ENCODE measurements at regions not wholly inside any gene's neighbourhood (a gene's known extent, or its start where the extent isn't known, plus 50 kb on each side); places are given as distances from the start of the nearest gene placed in this dataset.

GRCh38 chr4:3671571-3672464 is 94.4 kb upstream of the ADRA2C start:
- H3K27me3 ChIP-seq (replicated peaks; ENCODE audit: control insufficient read depth, insufficient read depth, low read length), result no peaks in the 10 kb centered on the region
- no peak for TF ChIP-seq CTCF (IDR thresholded peaks at IDR 0.05; ENCODE audit: insufficient read depth in 1 of 2, low read depth in 1 of 2, low read length in 1 of 2, severe bottlenecking in 1 of 2, unreplicated experiment in 1 of 2)
- no peak overlapping the region for H3K4me3 ChIP-seq (ENCODE audit: low read depth, low read length)
- ChIA-PET CTCF (no interaction called here), POLR2A (no interaction called here)
- intact Hi-C loops (cut with micrococcal nuclease; ENCODE audit: unreplicated experiment), result no loop called here
- peaks cover 30% of the 10 kb centered on the region for H3K9me3 ChIP-seq
- Mint-ChIP-seq H3K9me3 (ENCODE audit: unreplicated experiment) (peaks cover 14% of the 10 kb centered on the region), H3K27ac (ENCODE audit: unreplicated experiment) (peak overlapping the region; percentile 91), H3K36me3 (ENCODE audit: insufficient read depth, unreplicated experiment) (peaks cover 7% of the 10 kb centered on the region), H3K27me3 (ENCODE audit: insufficient read depth, unreplicated experiment) (no peaks in the 10 kb centered on the region), H3K4me3 (ENCODE audit: unreplicated experiment) (peak overlapping the region; percentile 43), H3K4me1 (ENCODE audit: low read depth, unreplicated experiment) (peaks cover 26% of the 10 kb centered on the region)
- BruUV-seq (replicated peaks), result no TSS peak
- DNase-seq, result peak; percentile 70 to 80
- peaks cover 19% of the 10 kb centered on the region for H3K4me1 ChIP-seq
- no peaks in the 10 kb centered on the region for H3K36me3 ChIP-seq (ENCODE audit: control insufficient read depth, insufficient read depth, low read length)

GRCh38 chr4:3670521-3671519 is 95.4 kb upstream of the ADRA2C start:
- no TSS peak for BruUV-seq (replicated peaks)
- H3K4me1 Mint-ChIP-seq (ENCODE audit: low read depth, unreplicated experiment), result peaks cover 20% of the 10 kb centered on the region
- H3K27me3 ChIP-seq (replicated peaks; ENCODE audit: control insufficient read depth, insufficient read depth, low read length), result no peaks in the 10 kb centered on the region
- no peak overlapping the region for H3K4me3 Mint-ChIP-seq (ENCODE audit: unreplicated experiment)
- H3K36me3 Mint-ChIP-seq (ENCODE audit: insufficient read depth, unreplicated experiment), result peaks cover 7% of the 10 kb centered on the region
- no peaks in the 10 kb centered on the region for H3K27me3 Mint-ChIP-seq (ENCODE audit: insufficient read depth, unreplicated experiment)
- peaks cover 30% of the 10 kb centered on the region for H3K9me3 ChIP-seq
- H3K4me3 ChIP-seq (ENCODE audit: low read depth, low read length), result no peak overlapping the region
- H3K4me1 ChIP-seq, result peaks cover 19% of the 10 kb centered on the region
- ChIA-PET POLR2A (no interaction called here), CTCF (no interaction called here)
- peaks cover 14% of the 10 kb centered on the region for H3K9me3 Mint-ChIP-seq (ENCODE audit: unreplicated experiment)
- H3K36me3 ChIP-seq (ENCODE audit: control insufficient read depth, insufficient read depth, low read length), result no peaks in the 10 kb centered on the region
- DNase-seq, result no peak
- intact Hi-C loops (cut with micrococcal nuclease; ENCODE audit: unreplicated experiment), result no loop called here
- no peak for TF ChIP-seq CTCF (IDR thresholded peaks at IDR 0.05; ENCODE audit: insufficient read depth in 1 of 2, low read depth in 1 of 2, low read length in 1 of 2, severe bottlenecking in 1 of 2, unreplicated experiment in 1 of 2)
- peak overlapping the region; percentile 91 for H3K27ac Mint-ChIP-seq (ENCODE audit: unreplicated experiment)

GRCh38 chr4:3669553-3669949 is 96.6 kb upstream of the ADRA2C start:
- ChIA-PET CTCF (no interaction called here), POLR2A (no interaction called here)
- no peak overlapping the region for H3K4me3 Mint-ChIP-seq (ENCODE audit: unreplicated experiment)
- Histone ChIP-seq H3K4me1 (peaks cover 19% of the 10 kb centered on the region), H3K9me3 (peaks cover 30% of the 10 kb centered on the region), H3K27me3 (replicated peaks; ENCODE audit: control insufficient read depth, insufficient read depth, low read length) (no peaks in the 10 kb centered on the region), H3K36me3 (ENCODE audit: control insufficient read depth, insufficient read depth, low read length) (no peaks in the 10 kb centered on the region), H3K4me3 (ENCODE audit: low read depth, low read length) (no peak overlapping the region)
- no peaks in the 10 kb centered on the region for H3K27me3 Mint-ChIP-seq (ENCODE audit: insufficient read depth, unreplicated experiment)
- intact Hi-C loops (cut with micrococcal nuclease; ENCODE audit: unreplicated experiment), result no loop called here
- BruUV-seq (replicated peaks), result no TSS peak
- peaks cover 7% of the 10 kb centered on the region for H3K36me3 Mint-ChIP-seq (ENCODE audit: insufficient read depth, unreplicated experiment)
- no peak overlapping the region for H3K27ac Mint-ChIP-seq (ENCODE audit: unreplicated experiment)
- H3K4me1 Mint-ChIP-seq (ENCODE audit: low read depth, unreplicated experiment), result peaks cover 20% of the 10 kb centered on the region
- no peak for DNase-seq
- no peak for TF ChIP-seq CTCF (IDR thresholded peaks at IDR 0.05; ENCODE audit: insufficient read depth in 1 of 2, low read depth in 1 of 2, low read length in 1 of 2, severe bottlenecking in 1 of 2, unreplicated experiment in 1 of 2)
- peaks cover 14% of the 10 kb centered on the region for H3K9me3 Mint-ChIP-seq (ENCODE audit: unreplicated experiment)
